ENCODE measurements at regions not wholly inside any gene's neighbourhood (a gene's known extent, or its start where the extent isn't known, plus 50 kb on each side); places are given as distances from the start of the nearest gene placed in this dataset.

DNA sequence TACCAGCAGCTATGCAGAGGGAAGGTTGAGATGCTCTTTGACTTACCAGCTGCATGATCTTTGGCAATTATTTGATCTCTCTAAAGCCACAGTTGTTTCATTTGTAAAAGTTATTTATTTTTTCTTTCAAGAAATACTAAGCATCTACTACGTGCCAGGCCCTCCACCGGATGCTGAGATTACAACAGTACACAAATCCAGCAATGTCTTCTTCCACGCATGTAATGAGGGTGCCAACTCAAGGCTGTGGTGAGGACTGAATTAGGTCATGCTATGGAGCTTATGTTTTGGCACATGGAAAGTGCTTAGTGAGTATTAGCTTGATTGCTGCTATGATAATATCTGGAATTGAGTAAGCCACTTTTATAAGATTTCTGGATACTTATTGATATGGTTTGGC is 358.2 kb downstream of the IRS2 start:
- TF ChIP-seq, protein P1, sequence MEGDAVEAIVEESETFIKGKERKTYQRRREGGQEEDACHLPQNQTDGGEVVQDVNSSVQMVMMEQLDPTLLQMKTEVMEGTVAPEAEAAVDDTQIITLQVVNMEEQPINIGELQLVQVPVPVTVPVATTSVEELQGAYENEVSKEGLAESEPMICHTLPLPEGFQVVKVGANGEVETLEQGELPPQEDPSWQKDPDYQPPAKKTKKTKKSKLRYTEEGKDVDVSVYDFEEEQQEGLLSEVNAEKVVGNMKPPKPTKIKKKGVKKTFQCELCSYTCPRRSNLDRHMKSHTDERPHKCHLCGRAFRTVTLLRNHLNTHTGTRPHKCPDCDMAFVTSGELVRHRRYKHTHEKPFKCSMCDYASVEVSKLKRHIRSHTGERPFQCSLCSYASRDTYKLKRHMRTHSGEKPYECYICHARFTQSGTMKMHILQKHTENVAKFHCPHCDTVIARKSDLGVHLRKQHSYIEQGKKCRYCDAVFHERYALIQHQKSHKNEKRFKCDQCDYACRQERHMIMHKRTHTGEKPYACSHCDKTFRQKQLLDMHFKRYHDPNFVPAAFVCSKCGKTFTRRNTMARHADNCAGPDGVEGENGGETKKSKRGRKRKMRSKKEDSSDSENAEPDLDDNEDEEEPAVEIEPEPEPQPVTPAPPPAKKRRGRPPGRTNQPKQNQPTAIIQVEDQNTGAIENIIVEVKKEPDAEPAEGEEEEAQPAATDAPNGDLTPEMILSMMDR (IDR thresholded peaks at IDR 0.05), result no peak

DNA sequence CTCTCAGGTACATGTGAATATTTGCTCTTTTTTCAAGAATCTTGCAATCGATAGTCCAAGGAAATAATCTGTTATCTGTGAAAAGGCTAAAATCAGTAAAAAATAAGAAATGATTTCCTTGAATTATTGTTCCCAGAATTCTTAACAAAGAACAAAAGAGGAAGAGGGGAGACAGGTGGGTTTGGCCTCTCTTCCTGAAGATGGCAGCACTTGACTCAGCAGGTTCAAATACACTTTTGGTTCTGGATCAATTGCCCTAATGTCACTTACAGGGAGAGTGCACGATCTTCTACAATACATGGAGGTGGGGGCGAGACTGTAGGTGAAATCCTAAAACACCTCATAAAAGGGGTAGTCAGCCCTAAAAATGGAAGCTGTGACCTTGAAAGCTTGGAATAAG is 358.7 kb downstream of the IRS2 start:
- TF ChIP-seq, protein P1 (IDR thresholded peaks at IDR 0.05), result peak; percentile 36

GRCh38 chr13:109427148-109427547 is 359.2 kb downstream of the IRS2 start:
- TF ChIP-seq, protein P1 (IDR thresholded peaks at IDR 0.05), result no peak

DNA sequence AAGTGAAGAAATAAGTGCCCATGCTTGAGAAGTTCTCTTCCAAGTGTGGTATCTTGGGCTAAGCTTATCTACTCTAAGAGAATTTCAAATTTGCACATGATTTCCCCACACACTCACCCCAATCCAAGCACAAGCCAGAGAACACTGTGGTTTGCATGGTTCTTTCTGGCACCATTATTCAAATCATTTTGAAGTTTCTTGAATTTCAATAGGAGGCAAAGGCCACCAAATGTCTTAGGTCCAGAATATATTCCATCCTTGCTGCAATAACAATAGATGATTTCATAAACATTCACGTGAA is 359.7 kb downstream of the IRS2 start:
- TF ChIP-seq, protein P1 (IDR thresholded peaks at IDR 0.05), result no peak

DNA sequence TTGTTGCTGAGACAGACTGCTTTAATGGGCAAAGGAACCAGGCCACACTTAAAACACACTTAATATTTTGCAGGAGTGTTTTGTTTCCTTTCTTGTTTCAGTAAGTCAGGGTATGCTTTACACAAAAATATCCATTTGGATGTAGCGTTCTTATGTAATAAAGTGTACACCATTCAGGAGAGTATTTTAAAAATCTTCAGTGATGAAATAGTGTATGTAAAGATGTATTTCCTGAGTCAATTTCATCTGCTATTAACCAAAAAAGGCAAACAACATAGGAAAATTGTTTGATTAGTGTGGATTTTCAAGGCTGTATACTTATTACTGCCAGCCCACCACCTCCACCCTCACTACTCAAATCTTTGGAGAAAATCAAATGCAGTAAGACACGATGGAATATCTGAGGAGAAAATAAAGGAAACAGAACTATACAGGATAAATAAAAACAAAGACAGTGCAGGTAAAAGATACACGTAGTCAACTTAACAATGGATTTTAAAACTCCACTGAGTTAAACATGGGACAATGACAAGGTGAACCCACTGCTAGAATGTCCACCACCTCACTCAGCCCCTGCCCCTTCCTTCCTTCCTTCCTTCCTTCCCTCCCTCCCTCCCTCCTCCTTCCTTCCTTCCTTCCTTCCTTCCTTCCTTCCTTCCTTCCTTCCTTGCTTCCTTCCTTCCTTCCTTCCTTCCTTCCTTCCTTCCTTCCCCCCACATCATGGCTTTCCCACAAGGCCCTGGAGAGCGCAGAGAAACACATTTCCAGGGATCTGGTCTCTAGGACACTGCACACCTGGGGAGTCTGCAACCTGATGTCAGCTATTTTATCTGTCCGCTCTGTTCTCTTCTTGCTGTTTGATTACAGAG is 360.3 kb downstream of the IRS2 start:
- TF ChIP-seq, protein P1 (IDR thresholded peaks at IDR 0.05), result no peak

- TF ChIP-seq, protein P1 (IDR thresholded peaks at IDR 0.05), result no peak
Observed at GRCh38 chr13:109422161-109422560, 364.2 kb downstream of the IRS2 start.

DNA sequence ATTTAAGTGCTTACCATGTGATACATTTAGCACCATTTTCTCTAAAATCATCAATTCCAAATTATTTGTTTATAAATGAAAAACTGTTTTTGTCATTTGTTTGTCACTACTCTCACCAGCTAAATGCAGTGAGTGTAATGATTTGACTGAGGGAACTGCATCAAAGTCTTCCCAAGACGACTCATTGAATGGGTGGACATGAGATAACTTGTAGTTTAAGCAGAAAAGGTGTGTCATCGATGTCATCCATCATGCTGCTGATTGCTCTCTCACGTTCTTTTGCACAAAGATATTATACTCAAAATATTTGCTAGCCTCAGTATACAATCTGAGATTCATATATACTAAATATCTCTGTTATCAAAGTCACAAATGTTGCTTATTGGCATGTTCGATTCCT is 366.5 kb downstream of the IRS2 start:
- TF ChIP-seq, protein P1 (IDR thresholded peaks at IDR 0.05), result no peak

DNA sequence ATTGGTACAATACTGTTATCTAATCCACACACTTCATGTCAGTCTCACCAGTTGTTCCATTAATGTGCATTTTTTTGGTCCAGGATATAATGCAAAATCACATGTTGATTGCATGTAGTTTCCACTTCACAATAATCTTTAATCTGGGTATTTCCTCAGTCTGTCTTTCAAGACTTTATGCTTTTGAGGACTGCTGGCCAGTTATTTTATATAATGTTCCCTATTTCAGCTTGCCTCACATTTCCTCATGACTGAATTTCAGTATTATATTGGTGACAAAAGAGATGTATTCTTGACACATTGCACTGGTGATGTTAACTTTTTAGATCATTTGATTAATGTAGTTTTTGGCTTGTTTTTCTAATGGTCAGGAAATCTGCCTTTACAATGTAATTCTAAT is 368.3 kb downstream of the IRS2 start:
- TF ChIP-seq, protein P1 (IDR thresholded peaks at IDR 0.05), result no peak

Measured in LNCAP (cell line).